Suprapubic skin (tissue), 3 donors: ENCODE measurements at regions not wholly inside any gene's neighbourhood (a gene's known extent, or its start where the extent isn't known, plus 50 kb on each side); places are given as distances from the start of the nearest gene placed in this dataset.

Experiments
- POLR2A ChIP-seq, 2 donors: fragments of 450-650 bp; IDR thresholded peaks; one replicate each; pipeline ENCODE4 v1.6.1; 2017; ENCODE audit warnings: antibody characterized with exemption in 2 of 2, mild to moderate bottlenecking in 2 of 2, moderate library complexity in 2 of 2
- TF ChIP-seq, protein P1 (sequence below), 2 donors: fragments of 200-600 bp in 1 of 2; fragments of 450-650 bp in 1 of 2; sonication (generic) in 1 of 2; IDR thresholded peaks; one replicate each; pipeline ENCODE4 v1.5.1; 2016 to 2019; ENCODE audit warnings: antibody characterized with exemption in 2 of 2, mild to moderate bottlenecking in 1 of 2, moderate library complexity in 1 of 2

DNA sequence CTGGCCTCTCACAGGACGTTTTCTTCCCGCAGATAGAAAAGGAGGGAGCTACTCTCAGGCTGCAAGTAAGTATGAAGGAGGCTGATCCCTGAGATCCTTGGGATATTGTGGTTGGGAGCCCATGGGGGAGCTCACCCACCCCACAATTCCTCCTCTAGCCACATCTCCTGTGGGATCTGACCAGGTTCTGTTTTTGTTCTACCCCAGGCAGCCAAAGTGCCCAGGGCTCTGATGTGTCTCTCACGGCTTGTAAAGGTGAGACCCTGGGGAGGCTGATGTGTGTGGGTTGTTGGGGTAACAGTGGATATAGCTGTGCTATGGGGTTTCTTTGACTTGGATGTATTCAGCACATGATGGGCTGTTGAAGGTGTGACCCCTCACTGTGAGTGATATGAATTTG lies 52.0 kb upstream of the POLR1H start:
- TF ChIP-seq, protein P1, sequence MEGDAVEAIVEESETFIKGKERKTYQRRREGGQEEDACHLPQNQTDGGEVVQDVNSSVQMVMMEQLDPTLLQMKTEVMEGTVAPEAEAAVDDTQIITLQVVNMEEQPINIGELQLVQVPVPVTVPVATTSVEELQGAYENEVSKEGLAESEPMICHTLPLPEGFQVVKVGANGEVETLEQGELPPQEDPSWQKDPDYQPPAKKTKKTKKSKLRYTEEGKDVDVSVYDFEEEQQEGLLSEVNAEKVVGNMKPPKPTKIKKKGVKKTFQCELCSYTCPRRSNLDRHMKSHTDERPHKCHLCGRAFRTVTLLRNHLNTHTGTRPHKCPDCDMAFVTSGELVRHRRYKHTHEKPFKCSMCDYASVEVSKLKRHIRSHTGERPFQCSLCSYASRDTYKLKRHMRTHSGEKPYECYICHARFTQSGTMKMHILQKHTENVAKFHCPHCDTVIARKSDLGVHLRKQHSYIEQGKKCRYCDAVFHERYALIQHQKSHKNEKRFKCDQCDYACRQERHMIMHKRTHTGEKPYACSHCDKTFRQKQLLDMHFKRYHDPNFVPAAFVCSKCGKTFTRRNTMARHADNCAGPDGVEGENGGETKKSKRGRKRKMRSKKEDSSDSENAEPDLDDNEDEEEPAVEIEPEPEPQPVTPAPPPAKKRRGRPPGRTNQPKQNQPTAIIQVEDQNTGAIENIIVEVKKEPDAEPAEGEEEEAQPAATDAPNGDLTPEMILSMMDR (IDR thresholded peaks at IDR 0.05), result no peak
- no peak for TF ChIP-seq POLR2A (IDR thresholded peaks at IDR 0.05)
